ENCODE measurements at regions not wholly inside any gene's neighbourhood (a gene's known extent, or its start where the extent isn't known, plus 50 kb on each side); places are given as distances from the start of the nearest gene placed in this dataset.

DNA sequence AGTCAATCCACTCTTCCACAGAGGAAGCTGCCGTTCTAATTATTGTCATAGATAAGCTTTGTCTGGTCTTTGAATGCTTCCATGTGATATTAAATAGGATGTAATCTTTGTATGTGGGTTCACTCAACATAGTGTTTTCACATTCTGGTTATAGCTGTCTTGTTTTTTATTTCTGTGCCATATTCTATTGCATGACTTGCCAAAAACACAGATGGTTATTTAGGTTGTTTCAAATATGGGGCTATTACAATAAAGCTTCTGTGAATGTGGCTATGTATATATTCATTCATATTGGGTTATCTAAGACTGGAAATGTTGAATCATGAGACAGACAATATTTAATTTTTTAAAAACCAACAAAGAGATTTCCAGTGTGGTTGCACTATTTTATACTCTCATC, 1109.3 kb upstream of the LRRTM3 start:
- WGBS, result 40% methylated on average over 1 of the region's 1 CpG
- no peak for DNase-seq (ENCODE audit: low read depth in 6 of 9, low spot score in 9 of 9)

DNA sequence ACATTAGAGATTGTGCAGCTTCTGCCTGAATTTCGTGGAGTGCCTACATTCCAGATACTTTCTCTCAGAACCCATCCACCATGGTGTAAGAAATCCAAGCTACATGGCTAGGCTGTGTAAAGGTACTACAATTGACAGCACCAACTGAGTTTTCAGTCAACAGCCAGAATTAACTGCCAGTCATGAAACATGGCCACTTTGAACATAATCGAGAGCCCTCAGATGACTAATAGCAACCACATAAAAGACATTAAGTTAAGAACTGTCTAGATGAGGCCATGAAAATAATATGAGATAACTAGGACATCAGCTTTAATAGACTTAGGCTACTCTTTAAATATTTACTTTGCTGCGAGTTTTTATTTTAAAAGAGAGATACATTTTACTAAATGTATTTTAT, 1106.8 kb upstream of the LRRTM3 start:
- Histone ChIP-seq H3K27ac (ENCODE audit: low read depth in 1 of 2, low read length in 1 of 2) (no peak overlapping the region), H3K36me3 (ENCODE audit: control insufficient read depth in 2 of 2, insufficient read depth in 2 of 2, low read length in 1 of 2) (no peaks in the 10 kb centered on the region), H3K4me1 (ENCODE audit: control insufficient read depth in 2 of 2, insufficient read depth in 2 of 2, low read length in 2 of 2) (no peaks in the 10 kb centered on the region), H3K4me3 (ENCODE audit: low read length in 2 of 2) (no peak overlapping the region), H3K27me3 (ENCODE audit: control insufficient read depth in 2 of 2, insufficient read depth in 1 of 2, low read length in 1 of 2) (no peaks in the 10 kb centered on the region), H3K9me3 (ENCODE audit: control insufficient read depth in 2 of 2, insufficient read depth in 1 of 2, low read length in 1 of 2) (no peaks in the 10 kb centered on the region)
- no peak for DNase-seq (ENCODE audit: low read depth in 6 of 9, low spot score in 9 of 9)
- 92% methylated on average over 3 of the region's 3 CpGs for WGBS

More for the DNA sequence above, 1109.3 kb upstream of the LRRTM3 start:
- H3K9me3 ChIP-seq (ENCODE audit: control insufficient read depth in 2 of 2, insufficient read depth in 1 of 2, low read length in 1 of 2), result peaks cover 0 to 7% of the 10 kb centered on the region in 2 donors
- no peaks in the 10 kb centered on the region for H3K36me3 ChIP-seq (ENCODE audit: control insufficient read depth in 2 of 2, insufficient read depth in 2 of 2, low read length in 1 of 2)
- H3K27ac ChIP-seq (ENCODE audit: low read depth in 1 of 2, low read length in 1 of 2), result no peak overlapping the region
- H3K4me1 ChIP-seq (ENCODE audit: control insufficient read depth in 2 of 2, insufficient read depth in 2 of 2, low read length in 2 of 2), result no peaks in the 10 kb centered on the region
- H3K4me3 ChIP-seq (ENCODE audit: low read length in 2 of 2), result no peak overlapping the region
- no peaks in the 10 kb centered on the region for H3K27me3 ChIP-seq (ENCODE audit: control insufficient read depth in 2 of 2, insufficient read depth in 1 of 2, low read length in 1 of 2)

DNA sequence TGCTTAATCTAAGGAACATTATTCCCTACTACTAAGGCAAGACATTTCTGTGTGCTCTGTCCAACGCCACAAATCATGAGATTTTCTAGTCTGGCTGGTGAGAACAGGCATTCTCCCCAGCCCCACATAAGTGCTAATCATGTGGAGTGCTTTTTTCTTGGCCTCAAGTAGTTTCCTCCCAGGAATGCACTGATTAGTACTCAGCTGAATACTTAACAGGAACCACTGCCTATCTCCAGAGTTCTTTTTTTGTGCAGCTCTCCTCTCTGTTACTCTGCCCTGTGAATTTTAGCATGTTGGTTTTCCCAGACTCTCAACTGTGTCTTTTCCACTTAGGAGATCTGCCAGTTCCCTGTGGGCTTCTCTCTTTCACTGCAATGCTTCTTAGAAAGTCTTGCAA, 1098.5 kb upstream of the LRRTM3 start:
- DNase-seq (ENCODE audit: low read depth in 6 of 9, low spot score in 9 of 9), result no peak

DNA sequence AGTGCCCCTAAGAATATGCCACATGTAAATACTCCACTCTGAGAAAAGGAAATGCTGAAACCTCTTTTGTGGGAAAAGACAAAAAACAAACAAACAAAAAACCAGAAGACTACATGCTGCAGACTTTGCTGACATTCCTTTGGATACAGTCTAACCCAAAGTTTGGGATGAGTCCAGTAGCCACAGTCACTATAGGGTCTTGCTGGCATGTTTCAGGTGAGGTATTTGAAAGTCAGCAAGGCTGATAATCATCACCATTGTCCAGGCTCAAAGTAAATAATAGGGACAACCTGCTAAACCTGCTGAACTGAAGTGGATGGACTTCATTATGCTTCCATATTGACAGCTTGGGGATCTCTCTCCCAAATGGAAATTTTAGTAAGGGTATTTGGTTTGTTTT, 1087.0 kb upstream of the LRRTM3 start:
- H3K27ac ChIP-seq (ENCODE audit: low read depth in 1 of 2, low read length in 1 of 2), result no peak overlapping the region
- H3K36me3 ChIP-seq (ENCODE audit: control insufficient read depth in 2 of 2, insufficient read depth in 2 of 2, low read length in 1 of 2), result no peaks in the 10 kb centered on the region
- H3K4me3 ChIP-seq (ENCODE audit: low read length in 2 of 2), result no peak overlapping the region
- H3K9me3 ChIP-seq (ENCODE audit: control insufficient read depth in 2 of 2, insufficient read depth in 1 of 2, low read length in 1 of 2), result no peaks in the 10 kb centered on the region
- H3K27me3 ChIP-seq (ENCODE audit: control insufficient read depth in 2 of 2, insufficient read depth in 1 of 2, low read length in 1 of 2), result no peaks in the 10 kb centered on the region
- DNase-seq (ENCODE audit: low read depth in 6 of 9, low spot score in 9 of 9), result no peak
- H3K4me1 ChIP-seq (ENCODE audit: control insufficient read depth in 2 of 2, insufficient read depth in 2 of 2, low read length in 2 of 2), result no peaks in the 10 kb centered on the region

More for the DNA sequence above, 1098.5 kb upstream of the LRRTM3 start:
- whole genome bisulfite sequencing, result 78% methylated on average over 1 of the region's 1 CpG
- no peaks in the 10 kb centered on the region for H3K4me1 ChIP-seq (ENCODE audit: control insufficient read depth in 2 of 2, insufficient read depth in 2 of 2, low read length in 2 of 2)
- no peaks in the 10 kb centered on the region for H3K36me3 ChIP-seq (ENCODE audit: control insufficient read depth in 2 of 2, insufficient read depth in 2 of 2, low read length in 1 of 2)
- H3K9me3 ChIP-seq (ENCODE audit: control insufficient read depth in 2 of 2, insufficient read depth in 1 of 2, low read length in 1 of 2), result no peaks in the 10 kb centered on the region
- H3K27me3 ChIP-seq (ENCODE audit: control insufficient read depth in 2 of 2, insufficient read depth in 1 of 2, low read length in 1 of 2), result no peaks in the 10 kb centered on the region
- no peak overlapping the region for H3K4me3 ChIP-seq (ENCODE audit: low read length in 2 of 2)
- H3K27ac ChIP-seq (ENCODE audit: low read depth in 1 of 2, low read length in 1 of 2), result no peak overlapping the region

- no peak for DNase-seq (ENCODE audit: low read depth in 6 of 9, low spot score in 9 of 9)
- H3K9me3 ChIP-seq (ENCODE audit: control insufficient read depth in 2 of 2, insufficient read depth in 1 of 2, low read length in 1 of 2), result no peaks in the 10 kb centered on the region
- H3K27me3 ChIP-seq (ENCODE audit: control insufficient read depth in 2 of 2, insufficient read depth in 1 of 2, low read length in 1 of 2), result no peaks in the 10 kb centered on the region
- no peak overlapping the region for H3K4me3 ChIP-seq (ENCODE audit: low read length in 2 of 2)
- WGBS, result 32% methylated on average over 3 of the region's 3 CpGs
- H3K4me1 ChIP-seq (ENCODE audit: control insufficient read depth in 2 of 2, insufficient read depth in 2 of 2, low read length in 2 of 2), result no peaks in the 10 kb centered on the region
- H3K27ac ChIP-seq (ENCODE audit: low read depth in 1 of 2, low read length in 1 of 2), result no peak overlapping the region
- H3K36me3 ChIP-seq (ENCODE audit: control insufficient read depth in 2 of 2, insufficient read depth in 2 of 2, low read length in 1 of 2), result no peaks in the 10 kb centered on the region
Measured at GRCh38 chr10:65843203-65843602, 1082.6 kb upstream of the LRRTM3 start.

- H3K9me3 ChIP-seq (ENCODE audit: control insufficient read depth in 2 of 2, insufficient read depth in 1 of 2, low read length in 1 of 2), result no peaks in the 10 kb centered on the region
- H3K27me3 ChIP-seq (ENCODE audit: control insufficient read depth in 2 of 2, insufficient read depth in 1 of 2, low read length in 1 of 2), result no peaks in the 10 kb centered on the region
- H3K27ac ChIP-seq (ENCODE audit: low read depth in 1 of 2, low read length in 1 of 2), result no peak overlapping the region
- no peak overlapping the region for H3K4me3 ChIP-seq (ENCODE audit: low read length in 2 of 2)
- no peak for DNase-seq (ENCODE audit: low read depth in 6 of 9, low spot score in 9 of 9)
- no peaks in the 10 kb centered on the region for H3K36me3 ChIP-seq (ENCODE audit: control insufficient read depth in 2 of 2, insufficient read depth in 2 of 2, low read length in 1 of 2)
- H3K4me1 ChIP-seq (ENCODE audit: control insufficient read depth in 2 of 2, insufficient read depth in 2 of 2, low read length in 2 of 2), result no peaks in the 10 kb centered on the region
Measured at GRCh38 chr10:65845916-65846315, 1079.9 kb upstream of the LRRTM3 start.

DNA sequence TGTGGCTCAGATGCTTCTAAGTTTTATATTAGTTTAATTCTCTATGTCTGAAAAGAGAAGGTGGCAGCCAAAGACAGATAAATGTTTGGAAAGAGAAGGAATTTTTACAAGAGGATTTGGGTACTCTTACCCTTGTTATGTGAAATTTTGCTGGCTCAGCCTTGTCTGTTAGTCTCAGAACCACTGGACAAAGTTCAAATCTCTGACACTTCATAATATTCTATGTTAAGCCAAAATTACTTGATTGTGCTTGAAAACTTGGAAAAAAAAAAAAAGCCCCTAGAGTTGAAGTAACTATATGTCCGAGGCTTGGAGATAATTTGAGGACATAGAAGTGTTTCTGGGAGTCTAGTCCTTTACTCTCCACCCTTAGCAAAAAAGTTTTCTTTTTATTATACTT, 1079.3 kb upstream of the LRRTM3 start:
- Histone ChIP-seq H3K9me3 (ENCODE audit: control insufficient read depth in 2 of 2, insufficient read depth in 1 of 2, low read length in 1 of 2) (no peaks in the 10 kb centered on the region), H3K4me3 (ENCODE audit: low read length in 2 of 2) (no peak overlapping the region), H3K4me1 (ENCODE audit: control insufficient read depth in 2 of 2, insufficient read depth in 2 of 2, low read length in 2 of 2) (no peaks in the 10 kb centered on the region), H3K27ac (ENCODE audit: low read depth in 1 of 2, low read length in 1 of 2) (no peak overlapping the region), H3K27me3 (ENCODE audit: control insufficient read depth in 2 of 2, insufficient read depth in 1 of 2, low read length in 1 of 2) (no peaks in the 10 kb centered on the region), H3K36me3 (ENCODE audit: control insufficient read depth in 2 of 2, insufficient read depth in 2 of 2, low read length in 1 of 2) (no peaks in the 10 kb centered on the region)
- 81% methylated on average over 1 of the region's 1 CpG for WGBS
- DNase-seq (ENCODE audit: low read depth in 6 of 9, low spot score in 9 of 9), result no peak

DNA sequence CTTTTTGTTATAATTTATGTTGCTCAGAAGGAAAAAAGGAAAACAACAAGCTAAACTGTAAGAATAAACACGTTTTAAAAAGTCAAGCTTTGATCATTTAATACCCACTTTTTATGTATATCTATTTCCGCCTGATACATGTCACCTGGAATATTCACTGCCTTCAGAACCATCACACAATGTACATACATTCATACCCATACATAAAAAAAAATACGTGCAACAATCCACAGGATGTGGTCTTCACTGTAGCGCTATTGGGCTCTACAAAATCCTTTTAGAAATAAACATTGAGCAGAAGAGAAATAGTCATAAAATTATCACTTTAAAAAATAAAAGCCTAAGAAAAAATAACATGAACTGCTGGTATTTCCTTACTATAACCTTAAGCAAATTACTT, 1078.9 kb upstream of the LRRTM3 start:
- no peaks in the 10 kb centered on the region for H3K36me3 ChIP-seq (ENCODE audit: control insufficient read depth in 2 of 2, insufficient read depth in 2 of 2, low read length in 1 of 2)
- no peak overlapping the region for H3K27ac ChIP-seq (ENCODE audit: low read depth in 1 of 2, low read length in 1 of 2)
- H3K4me3 ChIP-seq (ENCODE audit: low read length in 2 of 2), result no peak overlapping the region
- 46% methylated on average over 4 of the region's 4 CpGs for WGBS
- no peaks in the 10 kb centered on the region for H3K9me3 ChIP-seq (ENCODE audit: control insufficient read depth in 2 of 2, insufficient read depth in 1 of 2, low read length in 1 of 2)
- DNase-seq (ENCODE audit: low read depth in 6 of 9, low spot score in 9 of 9), result no peak
- no peaks in the 10 kb centered on the region for H3K4me1 ChIP-seq (ENCODE audit: control insufficient read depth in 2 of 2, insufficient read depth in 2 of 2, low read length in 2 of 2)
- no peaks in the 10 kb centered on the region for H3K27me3 ChIP-seq (ENCODE audit: control insufficient read depth in 2 of 2, insufficient read depth in 1 of 2, low read length in 1 of 2)

GRCh38 chr10:65847436-65848230, 1078.2 kb upstream of the LRRTM3 start:
- no peaks in the 10 kb centered on the region for H3K4me1 ChIP-seq (ENCODE audit: control insufficient read depth in 2 of 2, insufficient read depth in 2 of 2, low read length in 2 of 2)
- H3K4me3 ChIP-seq (ENCODE audit: low read length in 2 of 2), result no peak overlapping the region
- H3K9me3 ChIP-seq (ENCODE audit: control insufficient read depth in 2 of 2, insufficient read depth in 1 of 2, low read length in 1 of 2), result no peaks in the 10 kb centered on the region
- H3K27ac ChIP-seq (ENCODE audit: low read depth in 1 of 2, low read length in 1 of 2), result no peak overlapping the region
- no peak for DNase-seq (ENCODE audit: low read depth in 6 of 9, low spot score in 9 of 9)
- no peaks in the 10 kb centered on the region for H3K36me3 ChIP-seq (ENCODE audit: control insufficient read depth in 2 of 2, insufficient read depth in 2 of 2, low read length in 1 of 2)
- WGBS, result 87% methylated on average over 3 of the region's 3 CpGs
- no peaks in the 10 kb centered on the region for H3K27me3 ChIP-seq (ENCODE audit: control insufficient read depth in 2 of 2, insufficient read depth in 1 of 2, low read length in 1 of 2)

All from thymus (tissue), 11 donors.